NCI-H82 treated with DMSO at 0.1 percent for 48 hours (cell line): ENCODE measurements at regions not wholly inside any gene's neighbourhood (a gene's known extent, or its start where the extent isn't known, plus 50 kb on each side); places are given as distances from the start of the nearest gene placed in this dataset.
A peak's percentile ranks its signal among the peaks of the same experiment; 100 is the strongest.

Experiments used
- DNase-seq: peaks from one replicate; lab custom pipeline; 2025; ENCODE audit not compliant: unreplicated experiment; lab: John Stamatoyannopoulos, UW

DNA sequence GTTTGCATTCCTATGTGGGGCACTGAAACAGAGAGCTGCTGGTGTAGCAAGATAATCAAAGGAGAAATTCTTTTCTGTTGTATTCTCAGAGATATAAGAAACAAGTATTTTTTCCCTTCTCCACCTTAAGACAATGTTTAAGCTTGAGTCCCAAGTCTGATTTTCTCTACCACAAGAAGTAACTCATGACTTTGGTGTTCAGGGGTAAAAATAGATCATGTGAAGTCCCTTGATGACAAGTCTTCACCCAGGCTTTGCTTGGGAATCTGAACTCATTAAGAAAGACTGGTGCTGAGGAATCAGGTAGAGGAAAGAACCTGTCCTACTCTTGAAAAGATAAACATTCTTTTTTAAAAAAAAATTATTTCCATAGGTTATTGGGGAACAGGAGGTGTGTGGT lies 205.6 kb downstream of the ALDH8A1 start:
- DNase-seq, result no peak

DNA sequence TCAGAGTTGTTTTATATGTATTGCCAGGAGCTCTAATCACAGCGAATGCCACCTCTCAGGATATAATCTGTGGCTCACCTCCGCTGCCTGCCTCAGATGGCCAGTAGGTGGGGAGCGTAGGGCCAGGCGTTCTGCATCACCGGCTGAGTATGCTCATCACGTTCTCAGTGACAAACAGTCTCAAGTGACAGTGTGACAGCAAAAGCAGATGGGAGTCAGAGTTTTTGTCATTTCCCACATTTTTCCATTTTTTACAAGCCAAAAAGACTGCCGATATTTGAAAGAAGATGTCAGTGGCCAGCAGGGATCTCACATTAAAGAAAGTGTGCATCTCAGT lies 208.7 kb downstream of the ALDH8A1 start:
- DNase-seq, result no peak

DNA sequence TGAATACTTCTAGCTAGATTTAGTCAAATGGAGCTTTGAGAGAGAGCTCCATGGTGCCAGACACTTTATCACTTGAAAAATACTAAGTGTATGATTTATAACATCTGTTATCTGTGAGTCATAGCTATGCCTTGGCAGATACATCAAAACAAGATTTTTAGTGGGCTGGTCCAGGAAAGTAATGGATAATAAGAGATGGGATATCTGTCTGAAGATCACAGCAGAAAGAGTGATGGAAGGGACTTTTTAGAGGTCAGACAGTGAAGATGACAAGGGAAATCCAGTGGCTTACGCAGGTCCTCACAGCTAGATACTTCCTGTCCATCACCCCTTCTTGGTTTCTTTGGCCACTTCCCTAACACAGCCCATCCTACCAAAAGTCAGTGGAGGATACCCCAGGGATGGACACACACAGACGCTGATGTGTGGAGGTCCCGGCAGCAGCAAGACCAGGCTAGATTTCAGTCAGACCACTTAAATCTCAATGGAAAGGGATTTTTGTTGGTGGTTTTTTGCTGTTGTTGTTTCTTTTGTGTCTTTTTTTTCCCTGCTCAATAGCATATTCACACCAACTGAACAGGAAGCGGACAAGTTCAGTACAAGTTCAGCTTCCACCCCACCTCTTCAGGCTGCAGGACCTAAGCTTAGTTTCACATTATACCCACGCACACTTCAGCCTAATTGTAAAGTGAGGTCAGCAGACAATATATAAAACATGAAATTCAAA lies 209.3 kb downstream of the ALDH8A1 start:
- DNase-seq, result no peak

DNA sequence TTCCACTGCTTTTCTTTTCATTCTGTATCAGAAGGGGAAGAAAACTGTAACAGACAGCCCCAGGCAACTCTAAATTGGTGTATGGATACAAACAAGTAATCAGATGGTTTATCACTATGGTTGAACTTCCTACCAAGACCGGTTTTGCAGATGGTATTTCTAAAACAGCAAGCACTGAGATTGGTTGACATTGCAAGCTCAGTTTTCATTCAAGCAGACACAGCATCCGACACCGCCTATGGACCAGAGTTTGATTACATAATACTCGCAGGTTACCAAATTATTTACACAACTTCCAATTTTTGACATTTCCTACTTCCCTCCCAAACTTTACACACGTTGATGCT lies 209.9 kb downstream of the ALDH8A1 start:
- no peak for DNase-seq

DNA sequence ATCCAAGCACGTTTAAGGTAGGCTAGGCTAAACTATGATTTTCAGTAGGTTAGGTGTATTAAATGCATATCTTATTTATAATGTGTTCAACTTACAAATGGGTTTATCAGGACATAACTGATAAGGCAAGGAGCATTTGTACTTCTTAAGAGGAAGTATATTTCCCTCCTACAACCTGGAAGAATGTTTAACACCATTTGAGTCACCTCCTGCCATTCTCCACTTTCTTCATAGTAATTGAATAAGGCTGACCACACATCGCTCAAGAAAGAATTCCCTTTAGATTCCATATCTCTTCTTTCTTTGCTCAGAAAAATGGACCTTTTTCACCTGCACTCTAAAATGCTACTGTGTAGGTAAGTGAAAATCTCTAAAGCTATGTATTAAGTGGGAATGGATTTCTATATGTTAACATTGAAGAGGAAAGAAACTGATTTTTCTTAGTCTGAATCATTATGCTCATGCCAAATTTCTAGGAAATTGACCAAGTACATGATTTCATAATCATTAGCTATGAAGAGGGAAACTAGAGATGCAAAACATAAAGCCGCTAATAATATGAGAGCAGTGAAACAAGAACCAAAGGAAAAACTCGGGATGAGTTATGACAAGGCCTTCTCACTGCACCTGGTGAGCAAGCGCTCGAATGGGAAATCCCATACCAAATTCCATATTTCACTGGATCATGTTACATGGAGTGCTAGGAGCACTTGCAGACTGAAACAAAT lies 210.4 kb downstream of the ALDH8A1 start:
- DNase-seq, result no peak

DNA sequence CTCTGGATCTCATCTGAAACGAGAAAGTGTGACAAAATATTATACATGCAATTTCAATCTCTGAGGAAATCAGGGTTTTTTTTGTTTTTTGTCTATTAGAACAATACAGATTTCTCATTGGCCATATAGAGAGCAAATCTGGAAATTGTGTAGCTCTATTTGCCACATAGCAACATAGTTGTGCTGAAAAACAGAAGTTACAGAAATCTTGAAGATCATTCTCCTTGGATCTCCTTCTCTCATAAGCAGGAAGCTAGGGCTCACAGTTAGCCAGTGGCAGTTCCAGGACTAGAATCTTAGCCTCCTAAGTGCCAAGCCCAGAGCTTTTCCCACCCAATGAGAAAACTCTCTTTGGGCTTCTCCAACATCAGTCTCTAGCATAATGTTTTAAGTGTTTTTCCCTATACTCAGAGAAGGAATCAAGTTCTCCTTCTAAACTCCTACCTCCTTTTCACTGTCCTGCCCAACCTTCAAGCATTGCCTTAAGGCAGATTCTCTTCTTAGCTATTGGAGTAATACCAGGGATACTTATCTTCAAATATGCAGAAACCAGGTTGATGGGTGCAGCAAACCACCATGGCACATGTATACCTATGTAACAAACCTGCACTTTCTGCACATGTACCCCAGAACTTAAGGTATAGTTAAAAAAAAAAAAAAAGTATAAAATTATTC lies 211.6 kb downstream of the ALDH8A1 start:
- no peak for DNase-seq

DNA sequence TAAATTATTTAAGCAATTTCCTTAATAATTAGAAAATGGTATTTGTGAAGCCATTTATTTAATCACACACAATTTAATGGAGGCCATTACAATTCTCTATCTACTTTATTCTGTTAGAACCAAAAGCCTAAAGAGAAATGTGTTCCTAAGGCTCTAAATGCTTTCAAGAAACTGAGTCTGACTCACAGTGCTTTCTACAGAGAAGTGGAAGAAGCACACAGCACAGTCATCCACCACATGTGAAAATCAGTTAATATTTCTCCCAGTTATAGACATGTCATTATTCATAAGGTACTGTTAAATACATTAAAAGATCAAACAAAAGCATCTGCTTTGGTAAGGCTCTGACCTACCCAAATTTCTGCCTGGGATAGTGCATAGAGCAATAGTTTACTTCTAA lies 214.4 kb downstream of the ALDH8A1 start:
- DNase-seq, result no peak

DNA sequence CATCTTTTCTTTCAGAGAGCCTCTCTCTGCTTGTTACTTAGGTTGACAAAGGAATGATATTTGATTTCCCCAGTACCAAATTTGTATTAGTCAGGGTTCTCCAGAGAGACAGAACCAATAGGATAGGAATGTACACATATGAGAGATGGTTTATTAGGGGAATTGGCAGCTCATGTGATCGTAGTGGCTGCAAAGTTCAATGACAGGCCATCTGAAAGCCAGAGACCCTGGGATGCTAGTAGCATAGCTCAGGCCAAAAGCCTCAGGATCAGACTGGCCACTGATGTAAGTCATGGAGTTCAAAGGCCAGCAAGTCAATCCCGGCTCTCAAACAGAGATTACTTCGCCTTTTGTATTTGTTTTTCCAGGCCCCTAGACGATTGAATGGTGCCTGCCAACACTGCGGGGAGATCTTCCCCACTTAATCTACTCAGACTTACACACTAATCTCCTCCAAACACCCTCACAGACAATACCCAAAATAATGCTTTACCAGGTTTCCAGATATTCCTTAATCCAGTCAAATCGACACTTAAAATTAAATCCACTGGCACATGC lies 215.5 kb downstream of the ALDH8A1 start:
- DNase-seq, result peak; percentile 68

DNA sequence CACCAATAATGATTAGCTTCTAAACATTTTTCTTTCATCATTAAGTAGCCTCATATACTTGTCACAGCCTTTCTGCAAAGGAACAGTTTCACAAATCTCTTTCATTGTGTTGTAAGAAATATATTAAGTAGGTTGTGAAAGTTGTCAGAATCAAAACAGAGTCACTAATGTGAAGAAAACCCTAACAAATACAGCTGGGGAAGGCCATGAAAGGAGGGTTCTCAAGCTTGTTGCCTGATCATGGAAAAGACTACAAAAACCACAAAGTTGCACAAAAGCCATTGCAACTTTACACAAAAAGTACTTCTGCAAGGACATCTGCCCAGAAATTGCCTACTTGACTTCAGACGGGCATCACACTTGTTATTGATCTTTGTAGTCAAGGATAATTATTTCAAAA lies 216.1 kb downstream of the ALDH8A1 start:
- DNase-seq, result no peak

DNA sequence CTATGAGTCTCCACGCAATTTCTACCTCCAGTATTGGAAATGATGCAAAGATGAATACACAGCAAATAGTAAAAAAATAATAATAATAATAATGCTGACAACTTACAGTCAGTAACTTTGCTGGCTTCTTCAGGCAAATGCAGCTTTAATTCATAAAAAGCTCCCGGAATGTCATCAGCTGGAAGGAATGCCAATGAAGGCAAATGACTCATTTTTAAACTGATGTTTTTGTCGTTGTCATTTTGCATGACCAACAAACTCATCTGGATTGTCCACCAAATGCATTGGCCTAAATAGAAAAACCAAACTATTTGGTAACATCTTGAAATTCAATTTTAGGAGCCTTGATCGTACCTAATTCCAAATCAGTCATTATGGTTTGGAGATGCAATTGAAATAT lies 217.1 kb downstream of the ALDH8A1 start:
- DNase-seq, result no peak

DNA sequence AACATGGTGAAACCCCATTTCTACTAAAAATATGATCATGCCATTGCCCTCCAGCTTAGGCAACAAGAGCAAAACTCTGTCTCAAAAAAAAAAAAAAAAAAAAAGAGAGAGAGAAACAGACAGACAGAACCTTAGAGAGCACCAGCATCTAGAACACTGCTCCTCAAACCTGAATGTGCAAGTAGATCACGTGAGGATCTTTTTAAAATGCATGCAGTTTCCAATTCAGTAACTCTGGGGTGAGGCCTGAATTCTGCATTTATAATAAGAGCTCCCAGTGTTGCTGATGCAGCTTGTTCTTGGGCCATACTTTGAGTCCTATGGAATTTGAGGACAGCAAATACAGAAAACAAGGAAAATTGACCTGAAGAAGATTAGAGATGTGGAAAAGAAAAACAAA lies 218.3 kb downstream of the ALDH8A1 start:
- DNase-seq, result no peak

DNA sequence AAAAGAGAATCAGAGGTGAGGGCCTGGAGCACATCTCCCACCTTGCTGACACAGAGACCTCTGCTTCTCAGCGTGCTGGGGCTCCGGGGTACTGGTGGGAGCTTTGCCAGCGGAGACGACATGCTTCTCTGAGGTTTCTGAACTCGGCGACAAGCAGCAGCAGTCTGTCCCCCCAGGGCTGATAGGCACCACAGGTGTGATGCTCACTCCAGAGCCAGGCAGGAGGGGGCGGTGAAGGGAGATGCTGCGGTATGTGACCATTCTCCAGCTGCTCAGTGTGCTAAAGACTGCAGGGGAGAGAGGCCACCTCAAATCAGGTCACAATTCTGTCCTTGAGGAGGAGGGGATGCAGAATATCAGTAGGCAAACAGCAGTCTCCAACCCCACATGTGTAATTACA lies 219.9 kb downstream of the ALDH8A1 start:
- no peak for DNase-seq

DNA sequence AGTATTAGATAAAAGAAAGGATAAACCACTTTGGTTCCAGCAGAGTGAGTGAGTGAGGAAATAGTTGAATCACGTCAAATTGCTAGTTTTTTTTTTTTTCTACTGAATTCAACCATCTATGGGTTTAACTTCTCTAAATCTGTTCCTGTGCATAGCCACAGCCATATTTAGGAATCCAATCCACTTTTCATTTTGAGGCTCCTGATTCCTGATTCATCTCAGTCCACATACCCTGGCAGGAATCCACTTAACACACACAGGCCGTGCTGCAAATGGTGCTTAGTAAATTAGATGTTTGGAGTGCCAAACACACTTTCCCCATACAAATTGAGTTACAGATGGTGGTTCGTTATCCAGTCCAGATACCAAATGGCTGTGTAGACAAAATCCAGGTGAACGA lies 220.3 kb downstream of the ALDH8A1 start:
- DNase-seq, result no peak

DNA sequence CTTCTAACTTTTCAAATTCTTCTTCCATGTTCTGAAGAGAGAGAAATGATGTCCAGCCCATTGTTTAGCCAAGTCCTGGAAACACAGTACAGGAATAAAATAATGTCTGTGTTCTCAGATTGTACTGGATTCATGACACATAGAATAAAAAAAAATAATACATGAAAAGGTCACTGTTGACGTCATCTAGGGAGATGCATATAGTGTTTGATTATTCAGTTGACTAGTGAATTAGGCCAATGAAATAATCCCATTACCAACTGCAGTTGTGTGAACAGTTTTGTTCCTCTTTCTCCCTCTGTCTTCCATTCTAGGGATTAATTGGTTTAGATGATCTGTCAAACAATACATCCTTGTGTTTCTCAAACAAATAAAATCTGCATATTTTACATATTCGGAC lies 222.8 kb downstream of the ALDH8A1 start:
- DNase-seq, result no peak

DNA sequence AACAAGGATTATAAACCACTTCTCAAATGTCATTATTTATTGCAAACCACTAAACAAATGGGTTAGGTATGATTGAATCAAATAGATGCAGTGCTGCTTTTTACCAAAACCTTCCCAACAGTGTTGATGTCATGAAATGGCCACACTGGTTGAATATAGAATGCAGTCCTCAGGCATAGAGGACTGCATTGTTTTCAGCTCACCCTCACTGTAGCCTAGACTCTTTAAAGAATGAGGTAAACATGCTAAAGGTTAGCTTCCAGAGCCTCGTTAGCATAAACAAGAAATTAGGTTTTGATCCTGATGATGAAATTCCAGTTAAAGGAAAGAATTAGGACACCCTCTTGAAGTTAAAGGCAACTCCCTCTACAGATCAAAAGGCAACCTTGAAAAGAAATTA lies 224.3 kb downstream of the ALDH8A1 start:
- no peak for DNase-seq

DNA sequence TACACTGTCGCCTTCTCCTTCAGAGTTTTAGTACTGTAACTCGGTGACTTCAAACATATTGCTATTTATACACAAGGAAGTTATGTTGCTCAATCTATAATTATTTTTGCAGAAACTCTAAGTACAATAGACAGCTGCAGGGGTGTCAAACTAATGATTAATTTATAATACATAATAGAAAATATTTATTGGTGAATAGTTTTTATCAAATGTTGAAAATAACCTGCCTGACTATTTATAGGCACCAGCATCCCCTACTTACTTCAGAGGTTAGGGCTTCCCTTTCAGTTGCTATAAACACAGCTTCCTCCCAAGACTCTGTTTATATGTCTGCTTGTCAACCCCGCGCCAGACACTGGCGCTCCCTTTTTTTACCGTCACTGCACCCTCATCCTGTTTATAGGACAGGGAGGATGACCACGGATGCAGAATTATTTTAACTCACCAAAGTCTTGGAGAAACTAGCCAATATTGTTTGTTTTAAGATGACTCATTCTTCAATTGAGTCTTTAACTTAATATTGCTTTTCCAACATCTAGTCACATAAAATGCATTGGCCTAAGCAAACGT lies 225.0 kb downstream of the ALDH8A1 start:
- no peak for DNase-seq

DNA sequence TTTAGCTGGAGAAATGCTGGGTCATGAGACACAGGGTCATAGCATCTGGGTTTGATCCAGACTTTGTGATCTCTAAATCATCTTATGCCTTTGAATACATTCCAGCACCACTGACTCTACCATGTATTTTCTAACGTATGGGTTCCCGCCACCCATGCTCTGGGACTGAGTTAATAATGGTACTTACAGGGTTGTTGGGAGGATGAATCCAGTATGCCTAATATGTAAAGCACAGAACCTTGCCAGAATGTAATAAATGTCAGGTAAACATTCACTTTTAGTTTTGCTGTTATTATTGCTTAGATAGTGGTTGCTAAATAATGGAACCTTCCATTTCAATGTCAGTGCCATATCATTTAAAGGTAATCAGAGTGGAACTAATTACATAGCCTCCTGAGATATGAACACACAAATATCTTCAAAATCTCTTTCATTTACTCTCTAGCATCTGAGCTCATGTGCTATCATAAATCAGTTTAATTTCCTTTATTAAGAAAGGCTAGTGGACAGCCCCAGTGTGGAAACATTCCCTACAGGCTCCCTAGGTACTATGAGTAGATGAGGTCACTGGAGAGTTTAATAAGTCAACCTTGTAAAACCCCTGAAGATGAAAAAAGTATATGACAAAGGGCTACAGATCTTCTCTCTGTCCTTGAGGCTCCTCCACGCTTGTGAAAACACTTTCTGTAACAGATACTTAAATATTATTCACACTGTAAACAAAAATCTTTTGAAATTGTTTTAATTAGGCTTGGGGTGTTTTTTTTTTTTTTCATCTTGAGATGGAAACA lies 226.6 kb downstream of the ALDH8A1 start:
- DNase-seq, result no peak

DNA sequence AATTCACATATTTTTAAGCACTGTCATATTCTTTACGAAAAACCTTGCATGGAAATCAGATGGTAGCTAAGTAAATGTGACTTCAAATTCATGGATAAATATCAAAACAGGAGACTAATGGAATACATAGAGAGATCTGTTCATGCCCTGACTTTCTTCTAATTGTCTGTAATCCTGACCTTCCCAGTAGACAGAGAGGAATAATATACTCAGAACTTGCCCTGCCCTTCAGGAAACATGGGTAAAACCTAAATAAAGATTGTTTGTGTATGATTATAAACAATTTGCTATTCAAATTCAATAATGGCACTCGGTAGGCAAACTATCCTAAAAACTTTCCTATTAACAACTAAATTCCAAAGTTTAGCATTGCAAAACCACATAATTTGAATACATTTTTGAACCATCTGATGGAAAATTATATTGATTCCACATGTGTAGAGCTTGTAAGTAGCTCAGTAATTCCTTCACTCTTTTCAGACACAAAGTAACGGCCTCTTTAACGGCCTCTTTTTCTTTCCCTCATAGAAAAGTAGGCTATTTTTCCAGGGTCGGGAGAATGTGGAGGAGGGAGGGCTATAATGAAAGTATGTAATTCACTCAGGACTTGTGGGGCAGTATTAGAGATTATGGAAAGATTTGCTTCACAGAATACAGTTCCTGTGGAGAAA lies 227.6 kb downstream of the ALDH8A1 start:
- DNase-seq, result no peak

DNA sequence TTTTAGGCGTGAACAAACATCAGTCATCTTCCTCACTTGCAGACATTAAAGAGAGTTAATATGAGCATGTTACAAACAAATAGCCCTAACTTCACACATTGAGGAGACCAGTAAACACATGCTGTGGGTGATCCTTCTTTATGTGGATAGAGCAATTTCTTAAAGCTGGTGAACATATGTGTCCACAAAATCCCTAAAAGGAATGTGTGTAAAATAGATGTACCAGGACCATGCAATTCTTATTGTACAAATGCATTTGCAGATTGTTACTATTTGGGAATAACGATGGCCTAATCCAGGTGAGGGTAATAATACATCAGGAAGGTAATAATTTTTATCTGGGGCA lies 228.9 kb downstream of the ALDH8A1 start:
- no peak for DNase-seq

DNA sequence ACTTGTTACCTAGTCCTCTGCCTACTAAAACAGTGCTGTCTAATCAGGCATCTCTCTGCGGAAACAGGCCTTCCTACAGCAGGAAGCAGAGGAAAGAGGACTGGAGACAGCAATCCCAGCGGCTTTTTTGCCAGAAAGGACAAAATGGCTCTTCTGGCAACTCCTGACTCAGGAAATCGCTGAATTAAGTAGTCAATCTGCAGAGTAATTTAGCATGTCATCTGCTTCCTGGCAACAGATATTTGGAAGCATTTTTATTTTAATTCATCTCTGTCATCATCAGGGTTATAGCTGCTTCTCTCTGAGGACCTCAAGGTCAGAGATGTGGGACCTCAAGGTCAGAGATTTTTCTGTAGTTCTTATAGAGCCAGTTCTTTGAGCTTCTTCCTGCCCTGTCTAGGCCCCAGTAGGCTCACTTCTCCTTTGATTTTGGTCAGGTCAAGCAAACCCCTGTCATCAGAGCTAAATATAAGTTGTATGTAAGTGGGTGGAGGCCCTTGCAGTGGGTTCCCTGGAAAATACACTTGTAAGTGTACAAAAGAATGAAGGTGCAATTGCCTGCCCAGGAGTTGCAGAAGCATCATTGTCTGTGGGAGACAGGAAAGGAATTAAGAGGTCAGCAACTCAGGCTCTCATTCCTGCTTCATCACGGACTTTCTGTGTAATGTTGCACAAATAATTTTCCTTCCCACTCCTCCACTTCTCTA lies 229.4 kb downstream of the ALDH8A1 start:
- DNase-seq, result no peak
